Tibial nerve (tissue), 4 donors: ENCODE measurements at regions not wholly inside any gene's neighbourhood (a gene's known extent, or its start where the extent isn't known, plus 50 kb on each side); places are given as distances from the start of the nearest gene placed in this dataset.

ENCODE experiments used
- DNase-seq, 2 donors: peaks; one replicate each; pipeline ENCODE4 v3.0.0-alpha.2; 2019; ENCODE audit warnings: low spot score in 2 of 2
- H3K27ac ChIP-seq, 4 donors: fragments of 200-600 bp; sonication (generic) in 3 of 4; one replicate each; pipeline ENCODE4 v1.5.1; 2017 to 2019; ENCODE audit warnings: mild to moderate bottlenecking in 1 of 4
- H3K27me3 ChIP-seq, 2 donors: fragments of 200-600 bp; sonication (generic) in 1 of 2; one replicate each; pipeline versions ENCODE4 v1.5.1 to v1.6.0; 2017 to 2019
- H3K36me3 ChIP-seq, 3 donors: fragments of 200-600 bp; sonication (generic); one replicate each; pipeline ENCODE4 v1.5.1; 2018 to 2019
- H3K4me1 ChIP-seq, 4 donors: fragments of 200-600 bp; sonication (generic) in 3 of 4; one replicate each; pipeline ENCODE4 v1.5.1; 2017 to 2019
- H3K4me3 ChIP-seq, 4 donors: fragments of 200-600 bp; sonication (generic) in 3 of 4; one replicate each; pipeline ENCODE4 v1.5.1; 2017 to 2019; ENCODE audit warnings: mild to moderate bottlenecking in 1 of 4, moderate library complexity in 1 of 4
- H3K9me3 ChIP-seq, 4 donors: fragments of 200-600 bp; sonication (generic) in 3 of 4; one replicate each; pipeline ENCODE4 v1.5.1; 2017 to 2019
- CTCF ChIP-seq, 5 experiments: fragments of 200-600 bp in 3 of 5; fragments of 450-650 bp in 2 of 5; sonication (generic) in 3 of 5; IDR thresholded peaks; one replicate each; pipeline ENCODE4 v1.5.1; 2016 to 2019; ENCODE audit warnings: antibody characterized with exemption in 5 of 5, mild to moderate bottlenecking in 3 of 5, moderate library complexity in 2 of 5
- EP300 ChIP-seq, 2 donors: sonication (generic); formaldehyde crosslinking; IDR thresholded peaks; one replicate each; pipeline ENCODE4 v1.6.1; 2017; ENCODE audit warnings: antibody characterized with exemption in 2 of 2, mild to moderate bottlenecking in 1 of 2
- POLR2A ChIP-seq, 2 donors: fragments of 450-650 bp; IDR thresholded peaks; one replicate each; pipeline ENCODE4 v1.6.1; 2017; ENCODE audit warnings: antibody characterized with exemption in 2 of 2, mild to moderate bottlenecking in 2 of 2, moderate library complexity in 2 of 2
- WGBS, 2 donors: methylation state at CpG; one replicate each; pipeline ENCODE4 v1.1.5; 2018; 5-methylcytosine and 5-hydroxymethylcytosine counted together

- H3K4me1 ChIP-seq = no peaks in the 10 kb centered on the region
- no peak for TF ChIP-seq CTCF (IDR thresholded peaks at IDR 0.05)
- TF ChIP-seq POLR2A (IDR thresholded peaks at IDR 0.05) = no peak
- no peak for TF ChIP-seq EP300 (IDR thresholded peaks at IDR 0.05)
- H3K36me3 ChIP-seq = no peaks in the 10 kb centered on the region
- H3K9me3 ChIP-seq = no peaks in the 10 kb centered on the region
- no peak for DNase-seq
- WGBS, 2 donors = 88 to 89% methylated on average over 3 of the region's 3 CpGs
- no peak overlapping the region for H3K4me3 ChIP-seq
- H3K27me3 ChIP-seq = no peaks in the 10 kb centered on the region
- H3K27ac ChIP-seq = no peak overlapping the region
Observed at GRCh38 chr6:97882755-97883154, 599.7 kb upstream of the MMS22L start.

- Histone ChIP-seq H3K27me3 (no peaks in the 10 kb centered on the region), H3K4me3 (no peak overlapping the region), H3K36me3 (no peaks in the 10 kb centered on the region), H3K4me1 (no peaks in the 10 kb centered on the region), H3K27ac (no peak overlapping the region), H3K9me3 (no peaks in the 10 kb centered on the region)
- 58 to 63% methylated on average over 7 of the region's 7 CpGs for whole genome bisulfite sequencing, 2 donors
- TF ChIP-seq POLR2A (IDR thresholded peaks at IDR 0.05) = no peak
- DNase-seq = no peak
Observed at GRCh38 chr6:97885325-97885724, 602.3 kb upstream of the MMS22L start.

- Histone ChIP-seq H3K9me3 (no peaks in the 10 kb centered on the region), H3K27me3 (no peaks in the 10 kb centered on the region), H3K36me3 (no peaks in the 10 kb centered on the region), H3K27ac (no peak overlapping the region), H3K4me3 (no peak overlapping the region), H3K4me1 (no peaks in the 10 kb centered on the region)
- DNase-seq = no peak
- TF ChIP-seq EP300 (IDR thresholded peaks at IDR 0.05) (no peak), CTCF (IDR thresholded peaks at IDR 0.05) (no peak), POLR2A (IDR thresholded peaks at IDR 0.05) (no peak)
- 66 to 73% methylated on average over 4 of the region's 4 CpGs for WGBS, 2 donors
Observed at GRCh38 chr6:97885828-97886227, 602.8 kb upstream of the MMS22L start.

- no peaks in the 10 kb centered on the region for H3K27me3 ChIP-seq
- no peak overlapping the region for H3K27ac ChIP-seq
- no peaks in the 10 kb centered on the region for H3K36me3 ChIP-seq
- 97 to 98% methylated on average over 1 of the region's 1 CpG for WGBS, 2 donors
- H3K4me1 ChIP-seq = no peaks in the 10 kb centered on the region
- TF ChIP-seq EP300 (IDR thresholded peaks at IDR 0.05) (no peak), POLR2A (IDR thresholded peaks at IDR 0.05) (no peak), CTCF (IDR thresholded peaks at IDR 0.05) (no peak)
- H3K4me3 ChIP-seq = no peak overlapping the region
- DNase-seq = no peak
- peaks cover 0 to 8% (median 0%) of the 10 kb centered on the region in 4 donors for H3K9me3 ChIP-seq
Observed at GRCh38 chr6:97901531-97901930, 618.5 kb upstream of the MMS22L start.

GRCh38 chr6:97909380-97909779, 626.4 kb upstream of the MMS22L start:
- Histone ChIP-seq H3K4me3 (no peak overlapping the region), H3K27me3 (no peaks in the 10 kb centered on the region), H3K9me3 (peaks cover 0 to 13% (median 0%) of the 10 kb centered on the region in 4 donors), H3K27ac (no peak overlapping the region), H3K36me3 (no peaks in the 10 kb centered on the region), H3K4me1 (no peaks in the 10 kb centered on the region)
- 58 to 64% methylated on average over 5 of the region's 5 CpGs for WGBS, 2 donors
- TF ChIP-seq EP300 (IDR thresholded peaks at IDR 0.05) (no peak), POLR2A (IDR thresholded peaks at IDR 0.05) (no peak), CTCF (IDR thresholded peaks at IDR 0.05) (no peak)
- no peak for DNase-seq

- no peaks in the 10 kb centered on the region for H3K9me3 ChIP-seq
- H3K27ac ChIP-seq = no peak overlapping the region
- H3K36me3 ChIP-seq = no peaks in the 10 kb centered on the region
- H3K4me3 ChIP-seq = no peak overlapping the region
- no peak for DNase-seq
- TF ChIP-seq CTCF (IDR thresholded peaks at IDR 0.05) (no peak), POLR2A (IDR thresholded peaks at IDR 0.05) (no peak), EP300 (IDR thresholded peaks at IDR 0.05) (no peak)
- H3K27me3 ChIP-seq = no peaks in the 10 kb centered on the region
- H3K4me1 ChIP-seq = no peaks in the 10 kb centered on the region
- WGBS, 2 donors = 67 to 82% methylated on average over 1 of the region's 1 CpG
Observed at GRCh38 chr6:97913721-97914120, 630.7 kb upstream of the MMS22L start.
